Psoas muscle (tissue), 7 donors: ENCODE measurements at regions not wholly inside any gene's neighbourhood (a gene's known extent, or its start where the extent isn't known, plus 50 kb on each side); places are given as distances from the start of the nearest gene placed in this dataset.
"Not testable (repeated sequence)": the region's sequence is repeated elsewhere in the genome, so short reads cannot be mapped to it uniquely, and the experiment has no call there.

Experiments
- ATAC-seq, 4 donors: fragments of 200-7000 bp; cut with Tn5 transposase; one replicate each; pipeline ENCODE4 v1.9.1; 2020; ENCODE audit warnings: moderate library complexity in 3 of 4, mild to moderate bottlenecking in 2 of 4
- DNase-seq, 2 donors: peaks; one replicate each; pipeline ENCODE4 v3.0.0-alpha.2; 2020
- H3K27ac ChIP-seq: fragments of 200-600 bp; one replicate; pipeline ENCODE4 v1.8.0; 2022
- H3K27me3 ChIP-seq, 3 donors: fragments of 200-600 bp in 1 of 3; one replicate each; pipeline versions ENCODE4 v1.6.1 to v1.8.0; 2013 to 2022; ENCODE audit warnings: low read length in 2 of 3, mild to moderate bottlenecking in 2 of 3, moderate library complexity in 1 of 3; ENCODE audit not compliant: insufficient read depth in 3 of 3
- H3K36me3 ChIP-seq, 2 donors: fragments of 200-600 bp in 1 of 2; one replicate each; pipeline versions ENCODE4 v1.6.1 to v1.8.0; 2013 to 2022; ENCODE audit warnings: low read depth in 1 of 2, mild to moderate bottlenecking in 1 of 2, moderate library complexity in 1 of 2; ENCODE audit not compliant: insufficient read depth in 1 of 2
- H3K4me1 ChIP-seq: fragments of 200-600 bp; one replicate; pipeline ENCODE4 v1.8.0; 2022
- H3K4me3 ChIP-seq: fragments of 200-600 bp; one replicate; pipeline ENCODE4 v1.8.0; 2022; ENCODE audit warnings: mild to moderate bottlenecking
- H3K9me3 ChIP-seq: fragments of 200-600 bp; one replicate; pipeline ENCODE4 v1.8.0; 2022
- WGBS, 3 donors: extraction: QIAGEN DNeasy Blood & Tissue Kit; methylation state at CpG; one replicate each; pipeline versions ENCODE4 v1.1.6 to v1.1.7; 2013; 5-methylcytosine and 5-hydroxymethylcytosine counted together
- intact Hi-C, 2 donors: fragments of 100-400 bp; cut with DNase I; formaldehyde crosslinking; loops; one replicate each; pipeline versions ENCODE4 v1.11.0 to v1.14.2; 2022
- TF ChIP-seq, protein P1 (sequence below): fragments of 200-600 bp; IDR thresholded peaks from one replicate; pipeline ENCODE4 v1.8.0; 2022; ENCODE audit warnings: antibody characterized with exemption
- donor health status: healthy with polysubstance abuse.
- donor health status: DM: no; HTN: no; CAD: no; lungs with moderate emphysema.
- donor health status: Bipolar disorder and iron deficiency.
- donor health status: healthy.
- donor health status: DM: yes; HTN: yes; CAD: no.
- donor health status: DM: no; HTN: no; CAD: no.
- donor health status: DM: yes; HTN: yes; CAD: no.

DNA sequence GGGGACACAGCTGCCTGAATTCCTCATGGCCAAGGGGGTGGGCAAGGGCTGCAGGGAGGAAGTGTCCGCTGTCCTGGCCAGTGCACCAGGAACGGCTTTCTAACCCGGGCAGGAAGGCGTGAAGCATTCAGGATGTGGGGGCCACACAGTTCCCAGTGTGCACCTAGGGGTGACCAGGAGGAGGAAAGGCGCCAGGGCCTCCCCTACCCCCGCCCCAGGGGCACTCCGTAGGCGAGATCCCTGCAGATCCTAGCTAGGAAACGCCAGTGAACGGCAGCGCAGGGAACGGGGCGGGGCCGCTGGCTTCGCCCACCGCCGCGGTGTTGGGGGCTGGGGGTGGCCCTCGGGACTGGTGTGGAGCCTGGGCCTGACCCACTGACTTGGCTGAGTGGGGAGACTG, 199.6 kb downstream of the USP22 start:
- WGBS, 3 donors = 32 to 50% (median 32%) methylated on average over 9 to 19 of the region's 19 CpGs

GRCh38 chr17:20843799-20844553, 198.8 kb downstream of the USP22 start:
- Histone ChIP-seq H3K27me3 (peaks cover 3 to 42% (median 8%) of the 10 kb centered on the region in 3 donors), H3K4me3 (peak overlapping the region; percentile 46)
- H3K36me3 ChIP-seq, H3K27ac ChIP-seq, intact Hi-C loops, H3K4me1 ChIP-seq, DNase-seq, H3K9me3 ChIP-seq: not testable (repeated sequence)
- ATAC-seq = peak in 1 of 4 donors; percentile 42
- WGBS, 3 donors = 2 to 5% (median 2%) methylated on average over 33 to 63 of the region's 74 CpGs

More for the DNA sequence above, 199.6 kb downstream of the USP22 start:
- Histone ChIP-seq H3K27me3 (peaks cover 3 to 43% (median 8%) of the 10 kb centered on the region in 3 donors), H3K4me3 (peak overlapping the region; percentile 46)
- ATAC-seq, H3K36me3 ChIP-seq, intact Hi-C loops, H3K9me3 ChIP-seq, DNase-seq, H3K27ac ChIP-seq, H3K4me1 ChIP-seq: not testable (repeated sequence)

DNA sequence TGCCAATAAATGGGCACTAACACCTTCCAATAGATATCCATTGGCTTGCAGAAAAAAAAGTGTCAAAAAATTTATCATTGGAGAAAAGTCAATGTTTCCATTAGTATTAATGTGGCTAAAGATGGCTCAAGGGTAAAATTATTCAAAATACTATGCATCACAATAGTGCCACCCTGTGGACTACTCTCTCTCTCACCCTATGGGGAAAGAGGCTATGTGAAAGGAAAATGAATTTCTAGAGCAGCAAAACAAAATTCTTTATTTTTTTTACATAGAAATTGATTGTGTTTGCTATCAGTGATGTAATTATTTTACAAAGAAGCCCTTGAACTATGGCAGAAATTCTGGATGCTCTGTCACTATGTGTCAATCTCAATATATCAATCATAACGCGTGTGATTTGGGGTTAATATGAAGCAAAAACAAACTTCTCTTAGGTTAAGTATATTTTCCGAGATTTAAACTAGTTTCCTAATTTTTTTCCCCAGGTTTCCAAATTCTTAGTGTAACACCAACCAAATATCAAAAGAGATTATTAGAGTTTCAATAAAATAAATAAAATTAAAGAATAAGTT, 193.9 kb downstream of the USP22 start:
- H3K36me3 ChIP-seq, H3K4me3 ChIP-seq, H3K9me3 ChIP-seq, H3K4me1 ChIP-seq, DNase-seq, intact Hi-C loops, H3K27ac ChIP-seq: not testable (repeated sequence)
- TF ChIP-seq, protein P1, sequence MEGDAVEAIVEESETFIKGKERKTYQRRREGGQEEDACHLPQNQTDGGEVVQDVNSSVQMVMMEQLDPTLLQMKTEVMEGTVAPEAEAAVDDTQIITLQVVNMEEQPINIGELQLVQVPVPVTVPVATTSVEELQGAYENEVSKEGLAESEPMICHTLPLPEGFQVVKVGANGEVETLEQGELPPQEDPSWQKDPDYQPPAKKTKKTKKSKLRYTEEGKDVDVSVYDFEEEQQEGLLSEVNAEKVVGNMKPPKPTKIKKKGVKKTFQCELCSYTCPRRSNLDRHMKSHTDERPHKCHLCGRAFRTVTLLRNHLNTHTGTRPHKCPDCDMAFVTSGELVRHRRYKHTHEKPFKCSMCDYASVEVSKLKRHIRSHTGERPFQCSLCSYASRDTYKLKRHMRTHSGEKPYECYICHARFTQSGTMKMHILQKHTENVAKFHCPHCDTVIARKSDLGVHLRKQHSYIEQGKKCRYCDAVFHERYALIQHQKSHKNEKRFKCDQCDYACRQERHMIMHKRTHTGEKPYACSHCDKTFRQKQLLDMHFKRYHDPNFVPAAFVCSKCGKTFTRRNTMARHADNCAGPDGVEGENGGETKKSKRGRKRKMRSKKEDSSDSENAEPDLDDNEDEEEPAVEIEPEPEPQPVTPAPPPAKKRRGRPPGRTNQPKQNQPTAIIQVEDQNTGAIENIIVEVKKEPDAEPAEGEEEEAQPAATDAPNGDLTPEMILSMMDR = peak; percentile 31
- H3K27me3 ChIP-seq = peaks cover 0 to 33% (median 2%) of the 10 kb centered on the region in 3 donors
- 59 to 75% (median 69%) methylated on average over 3 of the region's 3 CpGs for WGBS, 3 donors
- ATAC-seq = peak in 1 of 4 donors; percentile 45

- not testable (repeated sequence) for H3K9me3 ChIP-seq, DNase-seq, H3K4me1 ChIP-seq, H3K27ac ChIP-seq, H3K36me3 ChIP-seq
- peak in 1 of 4 donors; percentile 65 for ATAC-seq
- Histone ChIP-seq H3K4me3 (peak overlapping the region; percentile 57), H3K27me3 (peaks cover 0 to 31% (median 2%) of the 10 kb centered on the region in 3 donors)
- 4 to 6% (median 5%) methylated on average over 19 to 21 of the region's 21 CpGs for WGBS, 3 donors
- intact Hi-C loops = loop anchor here in 1 of 2 donors (10.0 kb wide), 1 partner anchor 627 kb away; no protein-coding TSS in a partner anchor
These were observed 191.1 kb downstream of the USP22 start for GRCh38 chr17:20851591-20852238.

DNA sequence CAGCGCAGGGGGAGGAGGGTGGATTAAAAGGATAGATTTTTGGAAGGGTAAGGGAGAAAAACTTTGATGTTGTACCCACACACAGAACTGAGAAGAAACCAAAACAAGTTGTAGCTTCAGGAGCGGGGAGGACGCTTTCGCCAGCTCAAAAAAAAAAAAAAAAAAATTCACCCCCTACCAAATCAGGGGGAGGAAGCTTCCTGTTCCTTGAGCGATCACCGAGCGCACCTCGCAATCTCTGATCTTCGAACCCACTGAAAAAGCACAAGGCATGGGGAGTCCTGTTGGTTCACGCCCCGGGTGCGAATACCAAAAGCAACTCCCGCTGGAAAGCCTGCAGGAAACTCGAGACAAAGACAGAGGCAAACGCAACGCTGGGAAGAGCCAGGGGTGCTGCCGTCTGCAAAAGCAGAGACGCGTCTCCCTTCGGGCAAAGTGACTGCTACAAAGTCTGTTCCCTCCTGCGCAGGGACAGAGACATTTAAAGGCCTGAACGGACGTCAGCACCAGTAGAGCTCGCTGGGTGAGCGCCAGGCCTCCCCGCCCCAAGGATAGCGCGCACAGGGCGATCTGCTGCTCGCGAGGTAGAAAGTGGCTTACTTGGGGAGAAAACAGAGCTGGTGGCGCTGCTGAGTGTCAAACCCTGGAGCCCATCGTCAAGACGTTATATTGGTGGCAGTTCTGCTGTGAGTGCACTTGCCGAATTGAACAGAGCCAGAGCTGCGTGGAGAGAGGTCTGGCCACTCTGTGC, 190.4 kb downstream of the USP22 start:
- Histone ChIP-seq H3K4me3 (peak overlapping the region; percentile 57), H3K27me3 (peaks cover 0 to 31% (median 2%) of the 10 kb centered on the region in 3 donors), H3K4me1 (peaks cover 8% of the 10 kb centered on the region), H3K36me3 (no peaks in the 10 kb centered on the region), H3K9me3 (no peaks in the 10 kb centered on the region), H3K27ac (no peak overlapping the region)
- intact Hi-C loops = loop anchor here in 1 of 2 donors (10.0 kb wide), 1 partner anchor 628 kb away; no protein-coding TSS in a partner anchor
- TF ChIP-seq, protein P1 = no peak
- DNase-seq (peak in 1 of 2 donors; percentile 41), ATAC-seq (peak in 2 of 4 donors; percentile 35 to 84)
- 1% methylated on average over 36 of the region's 36 CpGs for WGBS, 3 donors
